Left ventricle myocardium inferior (tissue), 1 donor: ENCODE measurements at regions not wholly inside any gene's neighbourhood (a gene's known extent, or its start where the extent isn't known, plus 50 kb on each side); places are given as distances from the start of the nearest gene placed in this dataset.

Source experiments
- DNase-seq: peaks from one replicate; pipeline ENCODE4 v3.0.0-alpha.2; 2020
- H3K27ac ChIP-seq: fragments of 200-600 bp; replicated peaks from 2 replicates; pipeline ENCODE4 v1.8.0; 2021
- H3K27me3 ChIP-seq: fragments of 200-600 bp; 2 replicates; pipeline ENCODE4 v1.8.0; 2021; ENCODE audit warnings: low read depth
- H3K36me3 ChIP-seq: fragments of 200-600 bp; 2 replicates; pipeline ENCODE4 v1.8.0; 2021
- H3K4me1 ChIP-seq: fragments of 200-600 bp; 2 replicates; pipeline ENCODE4 v1.8.0; 2021
- H3K4me3 ChIP-seq: fragments of 200-600 bp; 2 replicates; pipeline ENCODE4 v1.8.0; 2021; ENCODE audit warnings: mild to moderate bottlenecking, moderate library complexity
- H3K9me3 ChIP-seq: fragments of 200-600 bp; replicated peaks from 2 replicates; pipeline ENCODE4 v1.8.0; 2021
- CTCF ChIP-seq: fragments of 200-600 bp; IDR thresholded peaks from 2 replicates; pipeline ENCODE4 v1.8.0; 2021; ENCODE audit warnings: antibody characterized with exemption, mild to moderate bottlenecking, borderline replicate concordance
- intact Hi-C: fragments of 100-400 bp; cut with micrococcal nuclease; formaldehyde crosslinking; loops from one replicate; pipeline ENCODE4 v1.11.0; 2022
- donor health status: DM: no; HTN: yes; CAD: no; lungs with severe emphysema.

GRCh38 chr15:29624271-29624670, 198.0 kb downstream of the TJP1 start:
- H3K4me3 ChIP-seq = no peak overlapping the region
- no peaks in the 10 kb centered on the region for H3K9me3 ChIP-seq
- no peak for DNase-seq
- no peaks in the 10 kb centered on the region for H3K4me1 ChIP-seq
- no peak for TF ChIP-seq CTCF
- H3K36me3 ChIP-seq = no peaks in the 10 kb centered on the region
- intact Hi-C loops = no loop called here
- no peak overlapping the region for H3K27ac ChIP-seq
- H3K27me3 ChIP-seq = peaks cover 19% of the 10 kb centered on the region

GRCh38 chr15:29623116-29623639, 199.1 kb downstream of the TJP1 start:
- Histone ChIP-seq H3K4me3 (no peak overlapping the region), H3K4me1 (no peaks in the 10 kb centered on the region), H3K27ac (no peak overlapping the region), H3K27me3 (peaks cover 27% of the 10 kb centered on the region), H3K9me3 (no peaks in the 10 kb centered on the region), H3K36me3 (no peaks in the 10 kb centered on the region)
- no peak for DNase-seq
- intact Hi-C loops = no loop called here
- no peak for TF ChIP-seq CTCF

- H3K4me3 ChIP-seq = no peak overlapping the region
- H3K4me1 ChIP-seq = no peaks in the 10 kb centered on the region
- H3K36me3 ChIP-seq = no peaks in the 10 kb centered on the region
- intact Hi-C loops = no loop called here
- H3K27ac ChIP-seq = no peak overlapping the region
- DNase-seq = no peak
- TF ChIP-seq CTCF = no peak
- H3K27me3 ChIP-seq = peaks cover 33% of the 10 kb centered on the region
- H3K9me3 ChIP-seq = no peaks in the 10 kb centered on the region
These were observed 199.6 kb downstream of the TJP1 start for GRCh38 chr15:29622637-29623036.

- no peak overlapping the region for H3K4me3 ChIP-seq
- intact Hi-C loops = no loop called here
- H3K27ac ChIP-seq = no peak overlapping the region
- H3K27me3 ChIP-seq = peaks cover 43% of the 10 kb centered on the region
- H3K36me3 ChIP-seq = no peaks in the 10 kb centered on the region
- DNase-seq = no peak
- no peaks in the 10 kb centered on the region for H3K9me3 ChIP-seq
- TF ChIP-seq CTCF = no peak
- H3K4me1 ChIP-seq = no peaks in the 10 kb centered on the region
These were observed 200.7 kb downstream of the TJP1 start for GRCh38 chr15:29621616-29622015.

- H3K27ac ChIP-seq = no peak overlapping the region
- no peaks in the 10 kb centered on the region for H3K36me3 ChIP-seq
- peaks cover 68% of the 10 kb centered on the region for H3K27me3 ChIP-seq
- no peak for TF ChIP-seq CTCF
- no peak for DNase-seq
- no peaks in the 10 kb centered on the region for H3K4me1 ChIP-seq
- intact Hi-C loops = no loop called here
- no peak overlapping the region for H3K4me3 ChIP-seq
- no peaks in the 10 kb centered on the region for H3K9me3 ChIP-seq
These were observed 203.7 kb downstream of the TJP1 start for GRCh38 chr15:29618586-29618985.

- no peak for TF ChIP-seq CTCF
- H3K4me1 ChIP-seq = no peaks in the 10 kb centered on the region
- H3K27me3 ChIP-seq = peaks cover 89% of the 10 kb centered on the region
- H3K36me3 ChIP-seq = no peaks in the 10 kb centered on the region
- no peak for DNase-seq
- H3K4me3 ChIP-seq = no peak overlapping the region
- no peak overlapping the region for H3K27ac ChIP-seq
- H3K9me3 ChIP-seq = no peaks in the 10 kb centered on the region
- intact Hi-C loops = no loop called here
These were observed 205.8 kb downstream of the TJP1 start for GRCh38 chr15:29616512-29616911.
